MM.1S (cell line): ENCODE measurements at regions not wholly inside any gene's neighbourhood (a gene's known extent, or its start where the extent isn't known, plus 50 kb on each side); places are given as distances from the start of the nearest gene placed in this dataset.

Experiments
- CTCF ChIP-seq: fragments of 300-600 bp; sonication (generic); IDR thresholded peaks from 2 replicates; pipeline ENCODE4 v1.5.1; 2016; ENCODE audit warnings: antibody characterized with exemption, low read length, mixed read lengths
- EZH2 ChIP-seq: fragments of 300-600 bp; sonication (generic); optimal IDR thresholded peaks from 2 replicates; pipeline ENCODE3; 2017; ENCODE audit warnings: low read depth, mild to moderate bottlenecking, antibody characterized with exemption, low read length, mixed read lengths
- EZH2phosphoT487 ChIP-seq: fragments of 300-600 bp; sonication (generic); IDR thresholded peaks from 2 replicates; pipeline ENCODE4 v1.6.1; 2018; ENCODE audit warnings: antibody characterized with exemption, low read length

GRCh38 chr18:25862881-25863600 lies 227.4 kb downstream of the SS18 start:
- TF ChIP-seq EZH2 (no peak), CTCF (no peak), EZH2phosphoT487 (no peak)
